Suppressor macrophage treated with lipopolysaccharide for 1 hour (primary cell): ENCODE measurements at regions not wholly inside any gene's neighbourhood (a gene's known extent, or its start where the extent isn't known, plus 50 kb on each side); places are given as distances from the start of the nearest gene placed in this dataset.

Source experiments
- DNase-seq, 3 donors: peaks; one replicate each; pipeline ENCODE4 v3.0.0-alpha.2; 2020 to 2022

DNA sequence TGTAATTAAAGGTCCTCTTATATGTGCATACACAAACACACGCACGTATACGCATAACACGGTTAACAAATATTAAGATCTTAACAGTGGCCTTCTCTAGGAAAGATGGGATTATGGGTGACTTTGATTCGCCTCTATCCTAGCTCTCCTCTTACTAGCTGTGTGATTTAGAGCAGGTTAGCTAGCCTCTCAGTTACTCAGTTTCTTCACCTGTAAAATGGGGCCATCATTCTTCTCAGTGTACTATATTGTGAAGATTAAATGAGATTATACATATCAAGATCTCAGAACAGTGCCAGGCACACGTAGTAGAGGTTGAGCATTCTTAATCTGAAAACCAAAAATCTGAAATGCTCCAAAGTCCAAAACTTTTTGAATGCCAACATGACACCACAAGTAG is 159.3 kb downstream of the BCOR start:
- no peak for DNase-seq

DNA sequence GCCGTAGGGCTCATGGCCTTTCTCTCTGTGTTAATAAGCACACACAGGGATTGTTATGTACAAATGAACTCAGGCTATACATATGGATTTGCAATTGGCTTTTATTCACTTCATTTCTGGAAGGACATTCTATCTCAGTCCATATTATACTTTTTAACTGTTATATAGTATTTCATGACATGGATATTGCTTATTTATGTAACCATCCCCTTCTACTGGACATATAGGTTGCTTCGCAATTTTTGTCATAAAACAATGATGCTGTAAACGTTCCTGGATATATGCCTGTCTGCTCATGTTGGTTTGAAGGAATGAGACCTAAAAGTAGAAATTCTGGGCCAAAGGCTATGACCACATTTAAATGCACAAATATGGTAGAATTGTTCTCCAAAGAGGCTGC is 158.1 kb downstream of the BCOR start:
- no peak for DNase-seq

DNA sequence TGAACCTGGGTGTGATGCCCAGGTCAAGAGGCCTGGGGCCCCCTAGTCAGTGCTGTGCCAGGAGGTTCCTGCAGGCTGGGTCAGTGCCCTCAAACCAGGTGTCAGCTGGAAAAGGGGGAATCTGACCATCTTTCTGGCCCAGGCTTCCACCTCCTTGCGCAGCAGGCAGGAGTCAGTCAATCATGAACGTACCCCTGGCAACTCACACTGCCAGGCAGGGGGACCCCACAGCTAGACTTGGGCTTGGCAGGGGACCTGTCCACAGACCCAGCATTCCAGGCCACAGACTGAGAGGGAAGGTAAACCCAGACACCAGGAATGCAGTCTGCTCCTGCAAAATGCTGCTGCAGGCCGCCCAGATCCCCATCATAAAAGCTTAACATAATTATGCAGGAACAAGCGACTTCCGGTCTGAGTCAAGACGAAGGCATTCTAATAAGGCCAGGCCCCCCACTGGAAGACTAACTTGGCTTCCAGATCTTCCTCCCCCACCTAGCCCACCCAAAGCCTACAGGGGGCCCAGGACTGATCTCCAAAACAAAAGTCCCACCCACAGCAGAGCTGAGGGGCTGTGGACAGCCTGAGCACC is 156.3 kb downstream of the BCOR start:
- no peak for DNase-seq

DNA sequence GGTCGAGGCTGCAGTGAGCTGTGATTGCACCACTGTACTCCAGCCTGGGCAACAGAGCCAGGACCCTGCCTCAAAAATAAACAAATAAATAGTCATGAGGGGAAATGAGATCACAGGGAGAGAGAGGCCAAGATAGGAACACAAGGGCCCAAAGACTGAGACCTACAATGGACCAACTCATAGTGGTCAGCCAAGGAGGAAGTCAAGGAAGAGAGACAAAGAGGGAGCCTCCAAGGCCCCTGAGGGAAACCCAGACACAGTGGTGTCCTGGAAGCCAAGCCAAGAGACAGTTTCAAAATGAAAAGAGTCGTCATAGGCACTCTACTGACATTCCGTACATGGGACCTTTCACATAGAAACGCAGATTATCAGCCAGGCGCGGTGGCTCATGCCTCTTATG is 153.3 kb downstream of the BCOR start:
- no peak for DNase-seq

DNA sequence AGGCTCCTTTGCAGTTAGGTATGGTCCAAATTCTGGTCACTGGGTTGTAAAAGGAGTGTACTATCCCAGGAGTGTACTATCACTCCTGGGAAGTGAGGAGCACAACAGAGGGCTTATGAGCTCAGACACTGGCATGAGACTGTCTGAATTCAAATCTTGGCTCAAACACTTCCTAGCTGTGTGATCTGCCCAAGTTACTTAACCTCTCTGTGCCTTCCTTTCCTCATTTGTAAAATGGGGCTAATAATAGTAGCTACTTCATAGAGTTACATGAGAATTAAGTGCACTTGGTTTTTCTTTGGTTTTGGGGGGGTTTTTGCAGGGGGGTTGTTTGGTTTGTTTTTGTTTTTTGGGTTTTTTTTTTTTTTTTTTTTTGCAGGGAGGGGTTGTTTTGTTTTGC is 152.0 kb downstream of the BCOR start:
- no peak for DNase-seq

DNA sequence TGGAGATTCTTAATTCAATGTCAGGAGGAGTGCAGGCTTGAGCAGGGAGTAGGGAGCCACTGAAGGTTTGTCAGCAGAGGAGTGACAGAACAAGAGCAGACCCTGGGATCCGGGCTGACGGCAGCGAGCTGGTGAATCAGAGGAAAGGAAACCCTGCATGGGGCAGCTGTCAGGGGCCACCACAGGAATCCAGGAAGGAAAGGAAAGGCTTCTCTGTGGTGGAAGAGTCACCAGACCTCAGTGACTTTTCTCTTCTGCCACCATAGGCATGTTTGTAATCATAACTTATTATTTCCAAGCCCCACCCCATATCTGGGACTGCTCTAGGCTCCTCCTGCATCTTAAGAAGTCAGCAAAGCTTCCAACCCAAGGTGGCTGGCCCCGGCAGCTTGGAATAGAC is 150.9 kb downstream of the BCOR start:
- peak; percentile 50 to 51 (median 51) for DNase-seq

DNA sequence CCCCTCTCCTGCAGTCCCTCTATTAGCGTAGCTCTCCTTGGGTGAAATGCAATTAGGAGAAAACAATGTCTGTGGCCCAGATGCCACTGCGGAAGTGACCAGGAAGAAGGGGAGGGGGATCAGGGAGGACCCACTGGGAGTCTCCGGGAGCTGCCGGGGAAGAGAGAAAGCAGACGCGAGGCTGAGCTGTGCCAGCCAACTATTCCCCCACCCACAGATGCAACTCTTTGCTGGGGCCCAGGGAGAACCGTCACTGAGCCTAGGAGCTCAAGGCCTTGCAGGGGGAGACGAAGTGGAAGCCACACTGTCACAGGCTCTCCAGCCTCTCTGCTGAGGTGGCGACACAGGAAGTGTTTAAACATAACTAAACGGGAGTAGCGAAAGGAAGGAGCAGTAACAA is 149.2 kb downstream of the BCOR start:
- DNase-seq, result no peak

DNA sequence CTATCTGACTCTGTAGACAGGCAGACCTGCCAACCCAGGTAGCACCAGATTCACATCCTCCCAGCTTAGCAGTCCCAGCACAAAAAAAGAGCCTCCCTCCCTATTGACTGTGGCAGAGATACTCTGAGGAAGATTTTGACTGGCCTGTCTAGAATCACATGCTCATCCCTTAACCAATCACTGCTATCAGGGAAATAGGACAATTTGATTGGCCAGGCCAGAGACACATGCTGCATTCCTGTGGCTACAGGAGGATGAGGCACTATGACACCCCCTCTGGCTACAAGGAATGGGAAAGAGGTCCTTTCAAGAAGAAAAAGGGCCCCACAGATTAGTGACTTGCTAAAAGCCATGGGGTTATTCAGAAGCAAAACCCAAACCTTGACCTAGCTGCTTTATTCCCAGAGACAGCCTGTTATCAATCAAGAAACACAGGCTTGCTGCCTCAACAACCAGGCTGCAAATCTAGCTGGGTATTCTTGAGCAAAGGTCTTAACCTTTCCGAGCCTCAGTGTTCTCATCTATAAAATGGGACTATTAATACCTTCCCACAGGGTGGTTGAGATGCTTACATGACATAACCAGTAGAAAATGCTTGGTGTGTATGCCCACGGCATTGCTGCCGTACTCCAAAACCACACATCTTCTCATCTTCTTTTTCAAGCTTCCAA is 147.6 kb downstream of the BCOR start:
- DNase-seq, result no peak

DNA sequence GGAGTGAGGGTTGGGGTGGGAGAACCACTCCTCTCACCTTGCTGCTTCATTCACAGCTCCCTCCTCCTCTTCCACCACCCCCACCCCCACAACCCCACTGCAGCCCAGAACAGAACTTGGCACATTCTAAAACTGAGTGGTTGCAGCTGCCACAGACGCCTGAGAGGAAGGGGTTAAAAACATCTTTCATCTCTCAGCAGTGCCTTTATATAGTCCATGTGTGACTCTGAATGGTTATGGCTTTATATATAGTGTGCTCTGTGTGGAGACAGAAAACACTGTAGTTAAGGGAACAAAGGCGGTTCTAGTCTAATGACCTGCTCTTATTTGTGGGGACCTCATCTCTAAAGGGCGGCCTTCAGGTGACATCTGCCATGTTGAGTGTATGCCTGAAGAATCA is 144.8 kb downstream of the BCOR start:
- no peak for DNase-seq

DNA sequence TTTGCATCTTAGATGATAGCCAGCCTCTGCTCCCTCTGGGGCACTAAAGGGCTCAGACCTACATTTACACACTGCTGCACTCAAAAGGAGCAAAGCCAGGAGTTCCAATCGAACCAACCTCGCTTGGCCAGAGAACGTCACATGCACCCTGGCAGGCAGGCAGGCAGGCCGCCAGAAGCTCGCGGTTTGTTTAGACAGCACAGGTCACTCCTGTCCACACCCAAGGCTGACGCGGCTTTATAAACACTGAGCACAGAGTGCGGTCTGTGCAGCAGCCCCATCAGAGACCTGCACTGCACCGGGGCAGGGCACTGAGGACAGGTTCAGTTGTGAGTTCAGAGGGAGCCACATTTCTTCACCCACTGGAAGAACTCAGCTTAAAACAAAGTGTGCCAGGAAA is 143.9 kb downstream of the BCOR start:
- DNase-seq, result no peak

DNA sequence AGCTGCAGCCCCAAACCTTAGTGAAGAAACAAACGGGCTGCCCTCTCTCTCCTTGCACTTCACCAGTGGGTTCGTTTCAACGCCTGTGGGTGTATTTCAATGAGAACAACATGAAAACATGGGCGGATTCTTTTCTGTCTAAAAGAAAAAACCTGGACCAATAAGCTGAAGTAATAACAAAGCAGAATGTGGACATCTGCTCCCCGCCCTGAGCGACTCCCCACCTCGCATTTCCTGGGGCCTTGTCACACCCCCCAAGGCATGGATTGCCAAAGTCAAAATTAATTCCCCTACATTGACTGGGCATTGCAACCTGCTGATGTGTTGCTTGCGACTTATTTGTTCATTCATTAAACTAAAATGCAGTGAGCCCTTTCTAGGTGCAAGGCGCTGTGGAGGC is 142.9 kb downstream of the BCOR start:
- no peak for DNase-seq

DNA sequence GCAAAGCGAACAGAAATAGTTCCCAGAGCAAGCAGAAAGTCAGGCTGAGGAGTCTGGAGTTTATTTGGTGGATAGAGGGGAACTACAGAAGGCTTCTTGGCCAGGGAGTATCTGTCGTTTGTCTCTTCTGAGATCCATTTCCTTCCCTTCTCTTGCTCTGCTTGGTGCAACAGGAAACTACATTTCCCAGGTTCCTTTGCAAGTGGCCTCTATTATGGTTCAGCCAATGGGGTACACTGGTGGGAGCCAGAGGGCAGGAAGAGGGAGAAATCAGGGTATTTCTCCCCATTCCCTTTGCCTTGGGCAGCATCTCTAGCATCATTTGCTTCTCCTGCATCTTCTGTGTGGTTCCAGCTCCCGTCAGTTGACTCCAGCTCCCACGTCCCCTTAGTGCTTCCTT is 142.1 kb downstream of the BCOR start:
- no peak for DNase-seq

DNA sequence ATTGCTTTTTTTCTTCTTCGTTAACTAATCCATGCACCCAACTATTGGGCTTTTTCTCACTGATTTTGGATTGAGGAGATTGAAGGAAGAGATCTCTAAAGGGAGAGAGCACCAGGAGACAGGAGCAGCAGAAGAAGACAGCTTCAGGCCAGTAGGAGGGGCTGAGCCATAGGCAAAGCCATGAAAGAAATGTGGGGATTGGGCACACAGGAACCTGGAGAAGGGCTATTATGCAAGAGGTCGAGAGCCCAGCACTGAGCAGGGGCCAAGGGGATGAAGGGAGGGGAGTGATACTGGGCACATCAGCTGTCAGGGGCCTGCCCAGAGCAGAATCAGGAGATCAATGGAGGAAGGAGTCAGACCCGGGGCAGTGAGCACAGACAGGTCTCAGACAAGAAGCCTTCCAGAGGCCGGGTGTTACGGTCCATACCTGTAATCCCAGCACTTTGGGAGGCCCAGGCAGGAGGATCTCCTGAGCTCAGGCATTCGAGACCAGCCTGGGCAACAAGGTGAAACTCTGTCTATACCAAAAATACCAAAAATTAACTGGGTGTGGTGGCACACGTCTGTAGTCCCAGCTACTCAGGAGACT is 140.9 kb downstream of the BCOR start:
- DNase-seq, result no peak

DNA sequence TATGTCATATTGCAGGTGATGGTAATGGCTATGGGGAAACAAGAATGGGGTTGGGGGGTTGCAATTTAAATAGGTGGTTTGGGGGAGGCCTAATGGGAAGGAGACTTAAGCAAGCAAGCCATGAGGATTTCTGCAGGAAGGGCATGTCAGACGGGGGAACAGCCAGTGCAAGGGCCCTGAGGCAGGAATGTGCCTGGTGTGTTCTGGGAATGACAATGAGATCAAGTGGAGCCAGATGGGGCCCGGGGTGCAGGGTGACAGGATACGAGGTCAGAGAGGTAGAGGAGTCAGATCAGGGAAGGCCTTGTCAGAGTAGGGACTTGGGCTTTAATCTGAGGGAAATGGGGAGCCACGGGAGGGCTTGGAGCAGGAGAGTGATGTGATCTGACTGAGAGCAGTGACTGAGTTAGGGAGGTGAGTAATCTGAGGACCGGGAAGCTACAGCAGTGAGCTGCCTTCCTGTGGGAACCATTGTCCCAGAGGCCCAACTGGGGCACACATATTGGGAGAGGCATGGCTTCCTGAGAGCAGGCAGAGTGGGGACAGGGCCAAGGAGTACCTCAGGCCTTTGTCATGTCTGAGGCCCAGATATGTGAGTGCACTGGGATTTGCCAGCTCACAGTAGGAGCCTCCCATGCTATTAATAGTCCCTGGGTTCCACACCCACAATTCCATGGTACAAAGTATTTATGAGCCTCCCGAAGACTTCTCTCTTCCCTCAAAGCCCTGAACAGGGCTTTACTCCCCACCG is 139.8 kb downstream of the BCOR start:
- no peak for DNase-seq

DNA sequence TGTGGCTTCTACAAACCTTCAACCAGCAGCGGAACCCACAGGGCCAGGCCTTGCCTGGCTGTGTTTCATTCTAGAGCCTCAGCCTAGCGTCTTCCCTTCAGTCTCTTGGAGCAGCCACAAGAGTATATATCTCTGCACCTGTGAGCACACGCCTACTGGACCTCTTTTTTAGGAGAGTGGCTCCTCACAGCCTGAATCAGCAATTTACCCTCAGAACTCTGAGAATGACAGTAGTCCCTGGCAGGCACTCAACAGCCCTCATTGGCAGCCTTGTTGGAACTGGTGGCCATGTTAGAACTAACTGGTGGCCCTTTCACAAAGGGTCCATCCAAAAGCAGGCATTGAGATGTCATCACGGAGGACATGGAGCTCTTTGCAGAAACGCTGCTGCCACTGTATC is 138.9 kb downstream of the BCOR start:
- no peak for DNase-seq

DNA sequence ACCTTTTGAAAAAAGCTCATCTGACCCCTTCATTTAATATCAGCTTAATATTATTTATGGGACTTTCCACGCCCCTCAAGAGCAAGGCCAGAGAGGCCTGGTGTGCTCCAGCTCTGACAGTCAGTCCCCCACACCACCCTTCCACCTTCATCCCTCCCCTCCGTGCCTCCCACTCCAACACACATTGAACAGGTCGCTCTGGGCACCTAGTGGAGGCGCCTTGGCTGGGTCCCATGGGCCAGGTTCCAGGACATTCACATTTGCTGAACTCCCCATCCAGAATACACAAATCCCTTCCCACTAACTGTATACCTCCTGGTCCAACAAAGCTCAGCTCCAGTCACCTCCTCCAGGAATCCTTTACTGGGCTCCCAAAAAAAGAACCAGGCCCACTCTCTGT is 137.5 kb downstream of the BCOR start:
- DNase-seq, result no peak

DNA sequence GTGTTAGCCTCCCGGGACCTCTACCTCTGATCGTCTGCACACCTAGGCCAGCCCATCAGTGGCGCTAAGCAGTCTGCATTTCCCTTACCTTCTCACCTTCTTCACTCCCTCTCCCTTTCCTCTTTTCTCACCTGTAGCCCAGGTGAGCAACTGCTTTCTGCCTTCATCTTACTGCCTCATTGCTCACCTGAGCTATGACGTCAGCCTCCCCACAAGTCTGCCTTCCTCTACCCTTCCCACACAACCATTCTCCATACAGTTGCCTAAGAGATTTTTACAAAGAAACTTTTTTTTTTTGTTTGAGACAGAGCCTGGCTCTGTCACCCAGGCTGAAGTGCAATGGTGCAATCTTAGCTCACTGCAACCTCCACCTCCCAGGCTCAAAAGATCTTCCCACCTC is 136.3 kb downstream of the BCOR start:
- DNase-seq, result no peak

DNA sequence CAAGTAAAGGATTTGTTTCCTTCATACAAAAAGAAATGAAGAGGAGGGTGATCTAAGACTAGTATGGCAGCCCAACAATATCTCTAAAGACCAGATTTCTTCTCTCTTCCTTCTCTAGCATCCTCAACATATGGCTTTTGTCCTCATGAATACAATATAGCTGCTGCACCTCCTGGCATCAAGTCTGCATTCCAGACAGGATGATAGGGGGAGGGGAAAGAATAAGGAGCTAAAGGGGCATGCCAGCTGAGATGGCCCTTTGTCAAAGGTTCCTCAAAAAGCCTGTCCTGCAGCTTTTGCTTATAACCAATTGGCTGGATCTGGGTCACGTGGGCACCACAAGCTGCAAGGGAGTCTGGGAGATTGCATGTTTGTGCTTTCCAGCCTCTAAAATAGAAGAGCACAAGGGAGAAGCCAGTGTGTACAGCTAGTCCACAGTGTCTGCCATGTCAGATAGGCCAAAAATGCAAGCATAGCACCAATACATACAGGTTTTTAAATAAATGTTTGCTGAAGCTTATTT is 132.6 kb downstream of the BCOR start:
- DNase-seq, result no peak

DNA sequence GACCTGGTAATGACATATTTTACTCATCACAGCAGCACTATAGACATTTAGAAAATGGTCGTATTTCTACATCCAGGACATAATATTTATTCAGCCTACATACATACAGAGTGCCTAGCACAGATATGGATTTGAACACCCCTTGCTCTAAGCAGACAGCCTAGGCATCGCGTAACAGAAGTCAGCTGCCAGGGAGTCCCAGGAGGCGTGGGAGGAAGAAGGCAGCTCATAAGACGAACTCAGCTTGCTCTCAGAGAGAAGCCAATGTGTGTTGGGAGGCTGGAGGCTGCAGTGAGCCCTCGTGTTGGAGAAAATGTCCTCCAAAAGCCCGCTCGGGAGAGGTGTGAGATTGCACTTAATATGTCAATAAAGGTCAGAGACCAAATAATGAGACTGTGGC is 131.6 kb downstream of the BCOR start:
- no peak for DNase-seq

DNA sequence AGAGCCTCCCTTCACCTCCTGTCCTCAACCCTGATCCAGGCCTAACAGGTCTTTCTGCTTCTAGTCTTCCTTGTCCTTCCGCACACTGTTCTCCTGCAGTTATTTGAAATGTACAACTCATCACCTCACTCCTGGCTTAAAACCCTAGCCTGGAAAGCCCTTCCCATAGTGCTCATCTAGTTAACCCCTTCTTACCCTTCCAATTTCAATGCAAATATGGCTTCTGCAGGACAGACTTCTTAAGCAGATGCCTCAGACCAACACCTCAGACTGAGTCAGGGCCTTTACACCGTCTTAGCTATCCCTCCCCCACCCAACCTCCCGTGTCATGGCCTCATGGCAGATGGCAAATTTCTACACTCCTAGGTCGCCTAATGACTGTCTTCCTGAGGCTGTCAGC is 130.4 kb downstream of the BCOR start:
- DNase-seq, result no peak

DNA sequence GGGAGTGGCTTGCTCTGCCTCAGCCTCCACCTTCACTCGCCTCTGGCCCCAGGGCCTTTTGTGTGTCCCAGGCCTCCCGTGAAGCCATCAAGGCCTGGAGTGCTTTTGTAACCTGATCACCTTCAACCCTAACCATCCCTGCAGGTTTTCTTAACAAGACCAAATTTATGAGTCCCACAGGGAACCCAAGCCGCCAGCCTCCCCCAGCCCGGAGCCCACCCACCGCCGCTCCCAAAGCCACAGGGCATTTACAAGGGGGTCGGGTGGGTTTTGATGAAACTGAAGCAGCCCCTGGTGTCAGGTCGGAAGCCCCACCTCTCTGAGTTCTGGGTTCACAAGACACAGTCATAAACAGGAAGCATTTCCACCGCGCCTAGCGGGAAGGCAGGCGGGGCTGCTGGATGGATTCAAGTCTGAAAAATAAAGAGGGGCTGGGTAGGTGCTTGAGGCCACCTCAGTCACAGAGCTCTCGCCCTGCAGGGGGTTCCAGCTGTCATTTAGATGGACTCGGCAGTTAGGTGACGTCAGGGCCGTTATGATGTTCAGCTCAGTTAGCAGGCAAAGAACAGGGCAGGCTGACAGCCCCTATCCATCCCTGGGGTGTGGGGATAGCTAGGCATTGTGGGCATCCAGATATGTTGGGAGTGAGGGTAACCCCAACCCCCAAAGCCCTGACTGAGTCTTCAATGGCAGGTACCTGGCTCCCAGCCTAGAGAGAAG is 128.5 kb downstream of the BCOR start:
- no peak for DNase-seq

DNA sequence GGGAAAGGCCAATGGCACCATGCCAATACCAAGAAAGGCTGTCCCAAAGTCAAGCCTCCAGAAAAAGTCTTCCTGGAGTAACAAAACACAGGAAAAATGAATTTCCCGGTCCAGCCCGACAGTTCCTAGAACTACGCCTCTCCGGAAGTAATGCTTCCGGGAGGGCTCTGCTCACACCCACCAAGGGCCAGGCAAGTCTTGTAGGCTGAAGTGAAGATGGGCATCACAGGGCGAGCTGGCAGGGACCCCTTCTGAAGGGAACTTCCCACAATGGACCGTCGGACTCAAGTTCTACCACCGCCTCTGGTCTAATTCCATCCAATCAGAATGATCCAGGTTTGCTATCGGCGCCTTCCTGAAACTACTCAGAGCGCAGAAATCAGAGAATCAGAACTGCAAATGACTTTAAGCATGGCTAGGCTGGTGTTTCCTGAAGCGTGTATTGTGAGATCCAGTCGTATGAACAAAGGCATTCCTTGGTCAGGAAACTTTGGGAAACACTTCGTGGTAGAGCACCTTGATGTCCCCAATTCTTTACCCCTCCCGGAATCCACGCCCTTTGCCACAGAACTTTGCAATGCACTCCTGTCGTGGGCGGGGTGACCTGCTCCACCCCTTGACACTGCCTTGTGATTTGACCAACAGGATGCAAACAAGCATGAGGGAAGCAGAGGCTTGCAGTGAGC is 127.8 kb downstream of the BCOR start:
- no peak for DNase-seq

DNA sequence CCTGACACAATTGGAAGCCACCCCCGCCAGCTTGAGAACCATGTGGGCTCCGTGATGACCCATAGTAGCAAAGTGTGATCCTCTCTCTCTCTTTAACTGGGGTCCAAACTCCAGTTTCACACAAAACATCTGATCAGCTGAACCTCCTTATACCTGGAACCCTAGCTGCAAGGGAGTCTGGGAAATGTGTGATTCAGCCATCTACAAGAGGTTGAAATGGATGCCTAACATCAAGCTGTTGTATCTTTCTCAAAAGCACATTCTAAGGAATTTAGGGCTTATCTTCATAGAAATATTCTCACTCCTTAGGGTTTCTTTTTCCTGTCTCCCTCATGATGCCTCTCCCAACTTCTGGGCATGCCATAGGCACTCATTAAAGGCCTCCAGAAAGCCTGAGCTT is 126.0 kb downstream of the BCOR start:
- DNase-seq, result no peak
